ENCODE measurements at regions not wholly inside any gene's neighbourhood (a gene's known extent, or its start where the extent isn't known, plus 50 kb on each side); places are given as distances from the start of the nearest gene placed in this dataset.
A peak's percentile ranks its signal among the peaks of the same experiment; 100 is the strongest.

DNA sequence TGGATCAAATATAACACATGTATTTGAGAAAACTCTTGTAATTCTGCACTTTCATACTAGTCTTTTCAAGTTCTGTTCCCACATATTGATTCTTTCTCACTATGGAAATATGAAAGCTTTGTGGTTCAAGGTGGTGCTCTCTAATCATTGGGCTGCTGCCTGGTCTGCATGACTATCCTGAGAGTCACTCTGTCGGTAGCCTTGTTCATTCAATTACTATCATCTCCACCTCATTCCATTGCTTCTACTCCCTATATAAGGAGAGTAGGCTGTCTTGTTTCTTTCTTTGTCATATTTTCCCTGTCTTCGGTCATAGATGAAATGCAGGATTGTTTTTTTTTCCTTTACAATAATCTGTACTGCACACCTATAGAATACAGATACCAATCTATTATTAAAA lies 341.4 kb upstream of the ACTBL2 start:
- no peak overlapping the region for H3K4me3 ChIP-seq (ENCODE audit: low read length)
- DNase-seq (ENCODE audit: low read depth, low spot score), result no peak

DNA sequence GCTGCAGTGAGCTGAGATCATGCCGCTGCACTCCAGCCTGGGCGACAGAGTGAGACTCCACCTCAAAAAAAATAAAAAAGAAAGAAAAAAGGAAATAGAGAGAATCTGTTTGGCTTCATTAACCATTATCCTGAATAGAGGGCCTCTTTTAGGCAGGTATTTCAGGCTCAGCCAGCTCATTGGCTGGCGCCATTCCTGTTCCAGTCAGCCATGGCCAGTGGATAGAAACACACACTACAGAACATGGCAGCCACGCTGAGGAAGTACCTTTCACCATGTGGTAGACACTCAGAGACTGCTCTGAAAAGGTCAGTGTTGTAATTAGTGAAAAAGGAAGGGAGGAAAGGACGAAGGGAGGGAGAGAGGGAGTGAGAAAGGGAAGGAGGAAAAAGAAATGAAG lies 340.0 kb upstream of the ACTBL2 start:
- DNase-seq (ENCODE audit: low read depth, low spot score), result no peak
- no peak overlapping the region for H3K4me3 ChIP-seq (ENCODE audit: low read length)

DNA sequence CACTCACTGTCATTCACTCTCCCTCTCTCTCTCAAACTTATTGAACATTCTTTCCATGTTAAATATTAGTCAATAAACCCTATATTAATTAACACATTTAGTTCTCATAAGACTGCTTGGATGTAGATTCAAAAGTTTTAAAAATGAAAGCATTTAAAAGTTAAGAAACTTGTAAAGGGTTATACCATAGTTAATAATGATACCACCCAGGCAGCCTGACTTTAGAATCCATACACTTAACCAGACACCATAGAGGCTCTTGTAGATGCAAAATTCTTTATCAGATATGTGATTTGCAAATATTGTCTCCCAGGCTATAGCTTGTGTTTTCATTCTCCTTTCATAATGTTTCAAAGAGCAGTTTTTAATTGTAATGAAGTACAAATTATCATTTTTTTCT lies 335.8 kb upstream of the ACTBL2 start:
- no peak for DNase-seq (ENCODE audit: low read depth, low spot score)
- no peak overlapping the region for H3K4me3 ChIP-seq (ENCODE audit: low read length)

DNA sequence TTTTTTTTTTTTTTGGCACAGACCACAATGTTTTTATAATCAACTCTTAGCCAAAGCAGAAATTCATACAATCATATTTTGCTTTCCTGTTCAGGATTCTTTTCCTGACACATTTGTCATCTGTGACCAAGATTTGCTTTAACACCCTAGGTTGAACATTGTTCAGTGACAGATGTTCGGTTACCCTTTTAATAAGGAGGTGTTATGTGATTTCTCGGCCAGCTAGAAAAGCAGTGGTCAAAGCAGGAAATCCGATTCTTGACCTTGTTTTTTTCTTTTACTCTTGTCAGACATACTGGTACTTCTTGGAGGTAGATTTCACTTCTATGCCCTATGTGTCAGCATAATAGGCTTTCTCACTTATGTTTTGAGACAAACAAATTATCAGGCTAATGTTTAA lies 335.3 kb upstream of the ACTBL2 start:
- H3K4me3 ChIP-seq (ENCODE audit: low read length), result no peak overlapping the region
- no peak for DNase-seq (ENCODE audit: low read depth, low spot score)

DNA sequence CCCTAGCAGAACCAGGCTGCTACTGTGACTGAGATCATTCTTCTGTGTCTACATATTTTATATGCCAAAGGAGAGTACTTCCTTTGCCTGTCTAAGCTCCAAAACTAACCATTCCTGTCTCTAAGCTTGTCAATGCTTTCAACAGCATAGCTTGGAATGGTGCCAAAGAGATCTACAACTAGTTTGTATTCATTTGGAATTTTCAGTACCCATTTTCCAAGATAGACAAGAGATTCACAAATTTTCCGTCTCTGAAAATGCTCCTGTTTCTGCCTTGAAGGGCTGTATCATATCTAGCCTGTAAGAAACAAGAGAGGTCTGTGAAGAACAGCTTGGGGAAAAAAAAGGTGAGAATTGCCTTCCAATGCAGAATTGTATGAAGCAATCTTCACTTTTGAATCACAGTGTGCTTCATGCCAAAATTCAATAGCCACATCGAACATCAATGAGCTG lies 334.4 kb upstream of the ACTBL2 start:
- no peak for DNase-seq (ENCODE audit: low read depth, low spot score)
- H3K4me3 ChIP-seq (ENCODE audit: low read length), result no peak overlapping the region

DNA sequence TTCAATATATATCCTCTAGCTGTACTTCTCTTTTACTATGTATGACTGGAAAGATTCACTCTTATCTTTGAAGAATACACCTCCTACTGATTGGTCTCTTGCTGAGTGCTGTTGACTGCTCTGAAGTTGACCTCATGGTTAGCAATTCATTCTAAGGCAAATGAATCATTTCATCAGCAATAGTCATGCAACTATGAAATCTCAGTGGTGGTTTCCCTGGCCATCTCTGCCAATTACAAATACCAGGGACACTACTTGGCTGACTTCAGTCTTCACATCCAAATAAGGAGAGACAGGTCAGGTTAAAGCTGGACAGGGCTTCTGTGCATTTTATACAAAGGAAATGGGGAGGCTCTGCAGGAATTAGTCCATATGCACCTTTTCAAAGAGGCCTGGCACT lies 333.5 kb upstream of the ACTBL2 start:
- no peak for DNase-seq (ENCODE audit: low read depth, low spot score)
- no peak overlapping the region for H3K4me3 ChIP-seq (ENCODE audit: low read length)

DNA sequence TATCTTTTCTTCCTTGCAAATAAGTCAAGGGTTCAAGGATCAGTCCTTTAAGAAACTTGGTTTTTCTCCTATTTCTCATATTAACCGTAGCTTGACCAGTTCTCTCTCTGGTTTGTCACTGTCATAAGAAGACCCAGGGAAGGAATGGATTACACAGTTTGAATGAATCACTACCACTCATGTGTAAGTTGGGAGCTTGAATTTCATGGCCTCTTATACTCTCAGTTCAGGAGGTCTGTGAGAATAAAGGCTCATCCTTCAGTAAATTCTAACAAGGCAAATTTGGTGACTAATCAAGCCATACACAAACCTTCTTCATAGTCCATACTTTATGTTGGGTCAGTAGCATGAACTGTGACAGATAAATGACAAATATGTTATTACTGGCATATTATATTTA lies 323.1 kb upstream of the ACTBL2 start:
- no peak for DNase-seq (ENCODE audit: low read depth, low spot score)
- H3K4me3 ChIP-seq (ENCODE audit: low read length), result no peak overlapping the region

DNA sequence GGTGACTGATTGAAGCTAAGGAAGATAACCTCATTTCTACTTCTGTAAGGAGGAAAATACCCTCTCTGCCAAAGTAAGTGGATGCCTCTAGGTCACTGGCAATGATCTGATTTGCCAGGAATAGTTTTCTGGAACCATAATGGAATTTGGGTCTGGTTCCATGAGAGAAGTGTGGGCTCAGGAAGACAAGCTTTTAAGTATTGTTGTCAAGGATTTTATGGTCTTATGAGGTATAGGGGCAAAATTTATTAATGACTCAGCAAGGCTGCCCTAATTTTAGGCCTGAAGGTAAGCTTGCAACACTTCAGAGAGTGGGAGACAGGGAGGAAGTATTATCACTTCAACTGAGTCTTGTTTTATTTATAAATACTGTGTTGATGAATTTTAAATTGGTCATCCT lies 322.6 kb upstream of the ACTBL2 start:
- no peak for DNase-seq (ENCODE audit: low read depth, low spot score)
- H3K4me3 ChIP-seq (ENCODE audit: low read length), result no peak overlapping the region

DNA sequence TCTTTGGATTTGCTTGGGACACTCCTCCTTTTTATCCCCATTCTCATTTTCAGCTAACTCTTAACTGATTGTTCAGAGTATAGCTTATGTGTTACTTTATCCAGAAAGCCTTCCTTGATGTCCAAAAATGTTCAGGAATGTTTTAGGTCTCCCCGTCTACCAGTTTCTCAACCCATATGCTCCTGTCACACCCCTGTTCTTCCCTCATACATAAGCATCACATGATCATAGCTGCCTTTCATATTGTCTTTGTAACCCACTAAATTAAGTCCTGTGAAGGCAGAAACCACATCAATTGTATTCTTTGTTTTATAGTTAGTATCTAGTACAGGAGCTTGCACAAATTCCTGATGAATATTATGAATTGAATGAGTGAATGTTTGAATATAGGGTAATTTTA lies 321.9 kb upstream of the ACTBL2 start:
- no peak for DNase-seq (ENCODE audit: low read depth, low spot score)
- H3K4me3 ChIP-seq (ENCODE audit: low read length), result no peak overlapping the region

DNA sequence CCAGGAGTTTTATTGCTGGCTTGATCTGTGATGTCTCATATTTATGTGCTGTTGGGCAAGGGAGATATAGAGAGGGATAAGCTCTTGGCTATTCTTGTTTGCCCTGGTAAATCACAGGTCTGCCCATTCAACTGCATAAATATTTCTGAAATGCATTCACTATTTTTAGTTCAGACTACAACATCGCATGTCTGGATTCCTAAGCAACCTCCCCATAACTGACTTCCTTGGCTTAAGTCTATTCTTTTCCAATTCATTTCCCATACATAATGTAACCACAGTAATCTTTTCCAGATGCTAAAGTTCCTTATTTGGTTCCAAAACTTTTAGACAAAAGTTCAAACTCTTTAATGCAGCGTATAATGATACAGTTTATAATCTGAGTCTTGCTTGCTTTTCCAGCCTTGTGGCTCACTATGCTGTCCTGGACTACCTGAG lies 321.4 kb upstream of the ACTBL2 start:
- no peak overlapping the region for H3K4me3 ChIP-seq (ENCODE audit: low read length)
- no peak for DNase-seq (ENCODE audit: low read depth, low spot score)

DNA sequence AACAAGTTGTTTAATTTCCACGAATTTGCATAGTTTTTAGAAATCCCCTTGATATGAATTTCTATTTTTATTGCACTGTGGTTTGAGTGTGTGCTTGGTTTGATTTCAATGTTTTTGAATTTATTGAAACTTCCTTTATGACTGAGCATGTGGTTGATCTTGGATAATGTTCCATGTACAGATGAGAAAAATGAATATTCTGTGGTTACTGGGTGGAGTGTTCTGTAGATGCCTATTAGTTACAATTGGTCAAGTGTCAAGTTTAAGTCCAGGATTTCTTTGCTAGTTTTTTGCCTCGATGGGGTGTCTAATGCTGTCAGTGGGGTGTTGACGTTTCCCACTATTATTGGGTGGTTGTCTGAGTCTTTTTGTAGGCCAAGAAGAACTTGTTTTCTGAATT lies 319.5 kb upstream of the ACTBL2 start:
- no peak for DNase-seq (ENCODE audit: low read depth, low spot score)
- no peak overlapping the region for H3K4me3 ChIP-seq (ENCODE audit: low read length)

DNA sequence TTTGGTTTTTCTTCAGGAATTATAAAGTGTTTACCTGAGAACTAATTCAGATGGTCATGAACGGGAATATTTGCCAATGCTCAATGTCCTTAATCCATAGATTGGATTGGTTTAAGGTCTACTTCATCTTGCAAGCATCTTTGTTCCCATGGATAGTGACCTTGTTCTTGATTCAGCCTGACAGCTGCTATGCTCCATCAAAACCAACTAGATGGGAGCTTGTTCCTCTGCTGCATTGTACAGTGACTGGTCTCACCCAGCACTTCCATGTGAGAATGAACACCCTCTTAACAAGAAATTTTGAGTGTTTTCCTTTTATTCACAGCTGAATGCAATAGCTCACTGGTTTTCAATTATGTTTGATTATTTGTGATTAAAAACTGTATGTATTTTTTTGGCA lies 312.6 kb upstream of the ACTBL2 start:
- no peak for DNase-seq (ENCODE audit: low read depth, low spot score)
- H3K4me3 ChIP-seq (ENCODE audit: low read length), result no peak overlapping the region

DNA sequence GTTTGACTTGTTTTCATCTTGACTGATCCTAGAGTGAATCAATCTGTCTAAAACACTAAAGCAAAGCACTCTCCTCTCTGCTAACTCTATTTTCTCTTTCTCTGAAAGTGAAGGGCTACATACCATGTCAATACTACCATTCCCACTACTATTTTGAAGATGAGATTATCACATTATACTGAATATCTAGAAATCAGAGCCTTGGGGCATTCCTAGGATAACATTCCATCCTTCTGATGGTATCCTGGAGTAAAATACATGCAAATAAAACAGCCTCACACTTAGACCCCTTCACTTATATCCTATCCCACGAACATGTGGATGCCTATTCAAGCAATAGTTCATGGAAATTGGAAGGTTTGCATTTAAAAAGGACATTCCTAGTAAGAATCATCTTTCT lies 309.3 kb upstream of the ACTBL2 start:
- no peak for DNase-seq (ENCODE audit: low read depth, low spot score)
- no peak overlapping the region for H3K4me3 ChIP-seq (ENCODE audit: low read length)

DNA sequence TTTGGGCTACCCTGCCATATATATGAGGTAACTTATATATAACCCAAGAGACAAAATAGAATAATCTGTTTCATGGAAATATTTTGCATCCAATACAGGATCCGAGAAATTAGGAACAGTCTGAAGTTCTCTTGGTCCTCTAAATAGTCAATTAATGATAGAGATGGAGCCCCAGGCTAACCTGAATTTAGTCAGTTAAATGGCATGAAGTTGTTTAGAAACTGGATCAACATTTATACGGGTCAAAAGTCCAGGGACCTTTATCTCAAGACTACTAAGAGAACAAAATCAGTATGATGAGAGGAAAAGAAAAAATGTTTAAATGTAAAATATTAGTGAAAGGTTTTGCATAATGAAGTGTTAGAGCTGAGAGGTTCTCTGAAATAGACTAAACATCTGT lies 303.3 kb upstream of the ACTBL2 start:
- no peak overlapping the region for H3K4me3 ChIP-seq (ENCODE audit: low read length)
- no peak for DNase-seq (ENCODE audit: low read depth, low spot score)

DNA sequence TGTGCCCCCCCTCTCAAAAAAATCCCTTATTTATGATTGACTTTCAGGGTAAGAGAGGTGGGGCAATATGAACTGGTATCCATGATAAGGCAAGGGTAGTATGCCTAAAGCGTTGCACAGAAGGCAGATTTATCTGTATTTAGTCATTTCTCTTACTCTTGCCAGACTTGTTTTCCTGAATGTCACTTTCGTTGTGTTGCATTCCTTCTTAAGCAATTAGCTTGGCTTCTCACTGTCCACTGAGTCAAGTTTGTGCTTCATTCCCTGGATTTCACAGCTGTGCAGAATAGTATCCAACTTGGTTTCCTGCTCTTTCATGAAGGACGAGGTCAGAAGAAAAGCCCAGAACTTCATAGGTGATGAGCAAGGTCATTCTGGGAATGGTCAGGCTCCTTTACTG lies 301.5 kb upstream of the ACTBL2 start:
- no peak overlapping the region for H3K4me3 ChIP-seq (ENCODE audit: low read length)
- no peak for DNase-seq (ENCODE audit: low read depth, low spot score)

DNA sequence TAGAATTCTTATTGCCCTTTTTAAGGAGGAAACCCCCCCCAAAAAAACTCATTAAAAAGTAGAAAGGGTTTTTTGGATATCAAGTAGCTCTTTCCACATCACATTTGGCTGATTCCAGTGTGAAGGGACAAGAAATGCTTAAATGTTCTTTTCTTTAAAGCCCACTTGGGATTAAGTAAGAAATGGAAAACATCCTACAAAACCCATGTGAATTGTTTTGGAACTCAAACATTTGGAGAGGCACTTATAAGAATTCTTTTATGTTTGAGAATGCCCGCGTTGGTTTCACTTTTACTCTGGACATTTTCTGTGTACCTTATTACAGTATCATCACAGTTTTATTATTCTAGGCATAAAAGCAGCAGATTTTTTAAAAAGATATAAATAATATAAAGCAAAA lies 301.1 kb upstream of the ACTBL2 start:
- no peak overlapping the region for H3K4me3 ChIP-seq (ENCODE audit: low read length)
- DNase-seq (ENCODE audit: low read depth, low spot score), result no peak

DNA sequence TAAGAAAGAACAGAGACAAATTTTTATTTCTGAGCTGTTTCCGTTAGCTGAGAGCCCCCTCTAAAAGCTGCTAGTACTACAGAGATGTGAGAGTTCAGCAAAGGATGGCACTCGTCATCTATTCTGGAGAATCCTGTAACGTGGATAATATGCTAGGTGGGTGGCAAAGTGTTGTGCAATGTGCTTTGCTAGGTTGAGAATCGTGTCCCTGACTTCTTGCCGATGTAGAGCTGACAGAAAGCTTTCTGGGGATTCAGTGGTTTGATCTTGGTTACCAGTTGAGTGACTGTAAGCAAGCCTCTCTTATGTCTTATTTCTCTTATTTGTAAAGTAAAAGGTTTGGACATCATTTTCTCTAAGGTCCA lies 298.3 kb upstream of the ACTBL2 start:
- no peak overlapping the region for H3K4me3 ChIP-seq (ENCODE audit: low read length)
- no peak for DNase-seq (ENCODE audit: low read depth, low spot score)

DNA sequence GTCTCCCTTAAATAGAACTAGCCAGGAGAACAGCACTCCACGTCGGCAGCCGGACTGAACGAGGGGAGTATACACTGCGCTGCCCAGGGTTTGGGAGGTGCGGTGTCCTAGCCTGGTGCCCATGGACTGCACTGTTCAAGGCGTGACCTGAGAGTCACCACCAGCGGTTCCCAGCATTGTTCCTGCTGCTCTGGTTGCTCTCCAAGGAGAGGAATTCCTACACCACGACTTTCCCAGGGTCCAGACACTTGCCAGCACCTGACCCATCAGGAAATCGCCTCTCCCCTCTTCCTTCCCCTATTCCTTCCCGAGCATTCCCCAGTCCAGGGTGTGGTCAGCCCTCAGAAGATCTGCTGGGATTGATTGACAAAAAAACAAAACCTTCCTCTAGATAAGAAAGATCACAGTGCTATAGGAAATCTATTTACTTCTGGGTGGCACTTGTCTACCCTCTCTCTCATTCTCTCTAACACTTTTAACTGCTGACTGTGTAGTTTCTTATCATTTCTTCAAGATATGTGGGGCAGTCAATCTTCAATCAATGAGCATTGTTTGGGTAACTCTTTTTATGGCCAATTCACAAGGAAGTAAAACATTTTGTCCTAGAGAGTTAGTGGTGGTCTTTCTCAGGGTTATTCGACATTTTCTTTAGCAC lies 297.8 kb upstream of the ACTBL2 start:
- no peak overlapping the region for H3K4me3 ChIP-seq (ENCODE audit: low read length)
- no peak for DNase-seq (ENCODE audit: low read depth, low spot score)

DNA sequence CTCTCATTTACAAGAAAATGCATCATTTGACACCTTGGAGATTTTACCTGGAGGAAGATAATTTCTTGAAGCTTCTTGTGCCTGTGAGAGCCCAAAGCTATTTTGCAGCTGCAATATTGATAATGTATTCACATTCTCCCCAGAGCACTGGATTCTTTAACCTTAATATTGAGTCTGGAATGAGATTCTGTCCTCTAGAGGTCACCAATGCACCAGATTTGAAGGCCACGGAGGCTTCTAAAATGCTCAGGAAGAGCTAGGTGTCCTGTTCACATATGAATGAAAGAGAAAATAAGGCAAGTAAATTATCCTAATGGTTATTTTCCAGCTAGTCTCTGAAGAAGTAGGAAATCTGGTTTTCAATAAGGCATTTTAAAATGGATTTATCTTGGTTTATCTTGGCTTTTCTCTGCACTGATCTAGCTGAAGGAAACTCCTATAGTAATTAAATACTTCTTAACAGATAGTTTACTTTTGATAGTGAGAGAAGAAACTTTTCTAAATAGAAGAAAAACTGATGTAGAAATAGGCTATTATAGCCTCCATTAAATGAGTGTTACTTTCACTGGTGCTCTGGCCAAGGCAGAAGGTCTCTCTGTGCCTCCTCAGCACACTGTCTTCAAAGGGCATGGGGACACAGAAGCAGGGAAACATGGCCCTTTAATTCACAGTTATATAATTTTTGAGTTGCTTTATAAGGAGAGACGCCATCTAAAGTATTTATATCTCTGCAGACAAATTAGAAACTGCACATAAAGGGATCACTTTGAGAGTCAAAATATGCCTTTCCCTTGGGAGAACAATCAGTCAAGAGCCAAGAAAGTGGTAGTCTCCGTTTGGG lies 297.0 kb upstream of the ACTBL2 start:
- H3K4me3 ChIP-seq (ENCODE audit: low read length), result no peak overlapping the region
- DNase-seq (ENCODE audit: low read depth, low spot score), result peak; percentile 21

DNA sequence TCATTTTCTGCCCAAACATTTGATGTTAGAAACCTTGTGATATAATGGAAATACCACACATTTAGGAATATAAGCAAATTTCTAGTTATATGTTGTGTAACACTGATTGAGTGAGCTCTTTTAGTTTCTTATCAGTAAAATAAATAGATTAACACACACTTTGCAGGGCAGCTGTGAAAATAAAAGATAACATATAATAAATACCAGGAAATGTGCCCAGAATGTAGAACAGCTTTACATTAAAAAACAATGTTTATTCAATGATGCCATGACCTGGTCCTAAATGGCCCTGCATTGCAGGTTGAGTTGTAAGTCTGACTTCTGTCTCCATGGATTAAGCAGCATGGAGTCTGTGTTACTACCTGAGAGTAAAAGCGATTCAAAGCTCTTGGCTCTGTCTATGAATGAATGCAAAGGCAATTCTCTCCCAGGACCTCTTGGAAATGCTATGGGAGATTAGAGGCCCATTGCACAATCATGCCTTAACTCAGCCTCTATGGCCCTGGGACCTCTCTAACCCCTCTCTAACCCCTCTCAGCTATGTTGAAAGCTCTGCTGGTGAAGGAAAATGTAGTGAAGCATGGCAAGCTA lies 296.0 kb upstream of the ACTBL2 start:
- no peak overlapping the region for H3K4me3 ChIP-seq (ENCODE audit: low read length)
- no peak for DNase-seq (ENCODE audit: low read depth, low spot score)

DNA sequence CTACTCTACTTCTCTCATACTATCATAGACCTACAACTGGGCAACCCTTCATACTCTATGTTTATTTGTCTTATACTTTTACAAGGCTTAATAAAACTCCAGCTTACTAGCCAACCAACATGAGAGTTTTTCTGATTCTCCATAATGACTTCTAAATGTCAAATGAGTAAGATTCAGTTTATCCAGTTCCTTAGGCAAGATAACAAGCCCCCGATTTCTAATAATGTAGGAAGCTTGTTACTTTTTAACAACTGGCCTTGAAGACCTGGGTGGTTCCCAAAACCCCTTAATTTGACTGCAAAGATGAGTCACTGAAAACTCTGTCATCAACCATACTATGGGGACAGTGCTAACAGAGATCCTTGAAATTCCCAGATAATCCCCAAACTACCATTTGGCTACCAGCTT lies 294.6 kb upstream of the ACTBL2 start:
- H3K4me3 ChIP-seq (ENCODE audit: low read length), result no peak overlapping the region
- DNase-seq (ENCODE audit: low read depth, low spot score), result no peak
